OCI-LY1 (cell line): ENCODE measurements at regions not wholly inside any gene's neighbourhood (a gene's known extent, or its start where the extent isn't known, plus 50 kb on each side); places are given as distances from the start of the nearest gene placed in this dataset.

ENCODE experiments used
- EZH2 ChIP-seq: fragments of 200-600 bp; sonication (generic), shearing (Covaris generic); IDR thresholded peaks from 2 replicates; pipeline ENCODE4 v1.8.0; 2017; ENCODE audit warnings: borderline replicate concordance, mixed run types, mild to moderate bottlenecking, antibody characterized with exemption, low read length, moderate library complexity, mixed read lengths
- TF ChIP-seq, protein P1 (sequence below): fragments of 200-600 bp; sonication (generic), shearing (Covaris generic); IDR thresholded peaks from 2 replicates; pipeline ENCODE4 v1.5.1; 2017; ENCODE audit warnings: mild to moderate bottlenecking, antibody characterized with exemption, low read length, moderate library complexity, mixed read lengths

DNA sequence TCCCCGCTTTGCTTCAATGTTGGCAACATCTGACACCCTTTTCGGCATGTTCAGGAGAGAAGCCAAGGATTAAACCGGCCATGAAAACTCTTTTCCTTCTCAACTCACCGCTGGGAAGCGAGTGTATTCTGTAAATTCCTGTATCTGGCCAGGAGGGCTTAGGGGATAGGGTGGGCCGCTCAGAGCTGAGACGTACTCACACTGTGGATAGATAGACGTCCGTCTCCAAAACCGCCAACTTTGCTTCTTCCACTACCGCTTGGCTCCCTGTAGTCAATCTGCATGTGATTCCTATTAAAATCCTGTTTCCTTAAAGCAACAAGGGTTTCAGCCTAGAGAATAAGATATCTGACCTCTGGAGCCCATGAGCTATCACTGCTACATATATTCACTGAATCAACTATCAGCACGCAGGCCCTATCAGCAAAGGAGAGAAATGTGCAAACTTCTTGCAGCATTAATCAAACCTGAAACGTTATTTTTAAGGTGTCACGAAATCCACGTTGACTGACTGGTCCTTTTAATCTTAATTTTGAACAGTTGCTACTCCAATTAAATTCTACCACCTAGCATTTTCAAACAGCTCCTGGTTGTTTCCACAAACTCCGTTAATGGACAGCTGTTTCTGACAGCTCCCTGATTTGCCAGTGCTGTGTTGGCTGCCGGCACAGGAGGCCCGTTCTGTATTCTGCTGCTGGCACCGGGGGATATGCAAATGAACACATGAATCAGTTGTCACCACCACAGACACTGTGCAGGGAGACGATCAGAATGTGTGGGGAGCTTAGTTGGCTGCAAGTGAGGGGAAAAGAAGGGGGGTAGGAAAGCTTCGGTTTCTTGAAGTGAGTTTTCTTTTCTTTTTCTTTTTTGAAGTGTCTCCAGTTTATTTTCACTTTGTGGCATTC is 438.9 kb upstream of the ARRDC4 start:
- TF ChIP-seq, protein P1, sequence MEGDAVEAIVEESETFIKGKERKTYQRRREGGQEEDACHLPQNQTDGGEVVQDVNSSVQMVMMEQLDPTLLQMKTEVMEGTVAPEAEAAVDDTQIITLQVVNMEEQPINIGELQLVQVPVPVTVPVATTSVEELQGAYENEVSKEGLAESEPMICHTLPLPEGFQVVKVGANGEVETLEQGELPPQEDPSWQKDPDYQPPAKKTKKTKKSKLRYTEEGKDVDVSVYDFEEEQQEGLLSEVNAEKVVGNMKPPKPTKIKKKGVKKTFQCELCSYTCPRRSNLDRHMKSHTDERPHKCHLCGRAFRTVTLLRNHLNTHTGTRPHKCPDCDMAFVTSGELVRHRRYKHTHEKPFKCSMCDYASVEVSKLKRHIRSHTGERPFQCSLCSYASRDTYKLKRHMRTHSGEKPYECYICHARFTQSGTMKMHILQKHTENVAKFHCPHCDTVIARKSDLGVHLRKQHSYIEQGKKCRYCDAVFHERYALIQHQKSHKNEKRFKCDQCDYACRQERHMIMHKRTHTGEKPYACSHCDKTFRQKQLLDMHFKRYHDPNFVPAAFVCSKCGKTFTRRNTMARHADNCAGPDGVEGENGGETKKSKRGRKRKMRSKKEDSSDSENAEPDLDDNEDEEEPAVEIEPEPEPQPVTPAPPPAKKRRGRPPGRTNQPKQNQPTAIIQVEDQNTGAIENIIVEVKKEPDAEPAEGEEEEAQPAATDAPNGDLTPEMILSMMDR: no peak
- no peak for TF ChIP-seq EZH2
